NCI-H2081 (cell line): ENCODE measurements at regions not wholly inside any gene's neighbourhood (a gene's known extent, or its start where the extent isn't known, plus 50 kb on each side); places are given as distances from the start of the nearest gene placed in this dataset.

ENCODE experiments used
- DNase-seq, 2 experiments: peaks; one replicate each; lab custom pipeline; 2025; lab: John Stamatoyannopoulos, UW

DNA sequence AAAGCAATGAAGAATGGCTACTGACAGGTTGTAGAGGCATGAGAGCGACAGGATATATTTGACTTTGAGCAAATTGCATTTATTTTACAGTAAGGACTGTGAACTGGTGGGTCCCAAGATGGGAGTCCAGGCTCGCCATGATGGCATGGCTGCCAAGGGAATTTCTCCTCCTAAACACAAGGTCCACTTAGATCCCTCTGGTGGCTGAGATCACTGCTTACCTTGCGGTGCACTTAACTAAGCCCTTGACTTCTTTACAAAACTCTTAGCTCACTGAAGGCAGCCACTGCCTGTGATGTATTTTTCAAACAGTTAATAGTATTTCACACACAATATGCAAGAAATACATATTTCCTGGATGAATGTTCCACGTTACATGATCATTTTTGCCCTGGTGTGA is 50.3 kb upstream of the SORBS2 start:
- DNase-seq: no peak

GRCh38 chr4:185863946-185864345 is 52.0 kb upstream of the SORBS2 start:
- DNase-seq: no peak

DNA sequence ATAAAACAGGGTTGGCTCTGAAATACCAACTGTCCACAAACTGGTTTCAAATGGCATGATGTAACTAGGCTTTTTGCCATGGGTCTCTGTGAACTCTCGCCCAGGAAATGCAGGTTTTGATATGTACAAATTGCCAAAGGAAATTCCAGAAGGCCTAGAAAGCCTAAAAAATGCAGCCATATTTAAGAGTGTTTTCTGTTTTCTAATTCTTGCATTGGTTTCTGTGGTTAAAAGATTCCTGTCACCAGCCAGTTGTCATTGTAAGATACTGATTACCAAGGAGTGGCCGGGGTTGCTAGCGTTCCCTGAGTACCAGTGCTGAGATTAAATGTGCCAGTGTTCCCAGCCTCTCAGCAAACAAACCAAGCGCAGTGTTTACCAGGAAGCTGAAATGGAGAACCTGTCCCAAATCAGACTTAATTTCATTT is 53.9 kb upstream of the SORBS2 start:
- DNase-seq: no peak

DNA sequence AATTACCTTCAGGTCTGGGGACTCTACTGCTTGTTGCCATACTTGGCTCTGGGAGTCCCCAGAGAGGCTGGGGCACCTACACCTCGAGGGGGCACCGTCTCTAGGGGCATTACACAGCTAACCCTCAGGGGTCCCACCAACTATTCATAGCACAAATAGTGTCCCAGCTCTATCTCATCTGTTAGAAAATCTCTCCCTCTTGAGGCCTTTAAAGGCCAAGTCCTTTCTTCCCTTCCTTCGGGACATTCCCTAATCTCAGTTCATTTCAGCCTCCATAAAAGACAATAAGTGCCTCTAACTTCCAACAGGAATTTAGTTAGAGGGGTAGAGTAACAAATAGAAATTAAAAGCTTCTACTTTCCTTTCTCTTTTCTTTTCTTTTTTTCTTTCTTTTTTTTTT is 55.8 kb upstream of the SORBS2 start:
- DNase-seq: no peak

GRCh38 chr4:185868983-185869382 is 57.0 kb upstream of the SORBS2 start:
- DNase-seq: no peak

DNA sequence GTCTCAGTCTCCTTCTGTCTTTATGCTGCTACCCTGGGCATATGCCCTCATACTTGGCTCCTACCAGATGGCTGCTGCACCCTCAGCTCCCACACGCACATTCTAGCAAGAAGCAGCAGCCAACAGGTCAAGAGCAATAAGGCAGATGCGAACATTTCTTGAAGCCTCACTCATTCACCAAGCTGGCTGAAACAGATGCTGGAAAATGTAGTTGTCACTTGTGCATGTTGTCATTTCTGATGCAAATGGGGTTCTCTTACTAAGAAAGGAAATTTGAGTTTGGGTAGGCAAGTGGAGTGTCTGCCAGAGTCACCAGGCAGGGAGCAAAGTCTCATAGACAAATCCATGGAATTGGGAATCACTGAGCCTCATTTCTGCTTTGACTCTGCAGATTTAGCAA is 57.4 kb upstream of the SORBS2 start:
- no peak for DNase-seq

DNA sequence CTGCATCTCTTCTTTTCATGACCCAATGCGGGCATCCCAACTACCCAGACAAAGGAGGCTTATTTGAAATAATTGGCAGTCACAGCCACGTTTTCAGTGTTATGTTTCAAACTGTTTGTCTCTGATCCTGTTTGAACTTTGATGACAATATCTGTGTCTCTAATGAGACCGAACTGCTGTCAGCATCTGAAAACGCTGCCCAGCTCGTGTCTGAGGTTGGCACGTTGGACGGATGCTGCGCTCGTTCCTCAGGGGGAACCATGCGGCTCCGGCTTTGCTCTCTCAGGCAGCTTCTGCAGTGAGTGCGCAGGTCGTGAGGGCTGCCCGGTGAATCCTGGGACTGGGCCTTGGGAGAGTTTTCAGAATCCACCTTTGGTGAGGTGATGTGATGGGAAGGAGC is 58.4 kb upstream of the SORBS2 start:
- DNase-seq: no peak

GRCh38 chr4:185872747-185873380 is 60.9 kb upstream of the SORBS2 start:
- DNase-seq: no peak

GRCh38 chr4:185874516-185875230 is 62.7 kb upstream of the SORBS2 start:
- DNase-seq: no peak

DNA sequence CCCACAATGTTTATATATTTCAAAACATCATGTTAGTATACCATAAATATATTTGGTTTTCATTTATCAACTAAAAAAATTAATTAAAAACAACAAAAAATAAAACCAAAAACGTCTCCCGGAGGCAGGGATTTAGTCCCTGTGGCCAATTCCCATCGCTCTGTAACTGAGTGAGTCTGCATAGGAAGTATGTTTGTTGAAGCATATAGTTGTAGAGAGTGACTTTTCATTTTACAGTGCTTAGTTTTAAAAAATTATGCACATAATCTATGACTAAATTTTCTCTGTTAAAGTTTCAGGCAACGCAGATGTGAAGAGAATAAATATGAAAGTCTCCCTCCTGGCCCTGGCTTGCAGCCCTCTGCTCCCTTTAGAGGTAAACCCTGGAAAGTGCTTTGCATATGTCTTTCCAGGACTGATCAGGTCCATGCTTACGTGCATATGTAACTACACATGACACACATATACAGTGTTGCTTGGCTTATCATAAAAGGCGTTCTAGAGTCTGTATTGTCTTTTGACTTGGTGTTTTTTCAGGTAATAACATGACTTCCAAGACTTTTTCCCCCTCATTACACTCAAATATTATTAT is 63.4 kb upstream of the SORBS2 start:
- no peak for DNase-seq

DNA sequence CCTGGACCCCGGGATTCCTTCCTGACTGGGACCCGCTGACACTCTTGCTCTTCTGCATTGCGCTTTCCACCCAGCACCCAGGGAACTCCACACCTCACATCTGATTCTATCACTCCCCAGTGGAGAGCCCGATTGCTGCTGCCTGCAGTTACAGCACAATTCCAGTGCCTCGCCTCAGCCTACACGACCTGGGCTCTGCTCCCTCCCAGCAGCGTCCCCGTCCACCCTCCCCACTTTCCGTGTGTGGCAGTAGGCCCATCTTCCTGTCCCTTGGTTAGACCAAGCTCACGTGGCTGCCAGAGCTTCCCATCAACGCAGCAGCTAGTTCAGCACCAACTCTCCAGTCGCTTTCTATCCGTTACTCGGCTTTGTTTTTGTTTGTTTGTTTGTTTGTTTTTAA is 66.6 kb upstream of the SORBS2 start:
- no peak for DNase-seq

DNA sequence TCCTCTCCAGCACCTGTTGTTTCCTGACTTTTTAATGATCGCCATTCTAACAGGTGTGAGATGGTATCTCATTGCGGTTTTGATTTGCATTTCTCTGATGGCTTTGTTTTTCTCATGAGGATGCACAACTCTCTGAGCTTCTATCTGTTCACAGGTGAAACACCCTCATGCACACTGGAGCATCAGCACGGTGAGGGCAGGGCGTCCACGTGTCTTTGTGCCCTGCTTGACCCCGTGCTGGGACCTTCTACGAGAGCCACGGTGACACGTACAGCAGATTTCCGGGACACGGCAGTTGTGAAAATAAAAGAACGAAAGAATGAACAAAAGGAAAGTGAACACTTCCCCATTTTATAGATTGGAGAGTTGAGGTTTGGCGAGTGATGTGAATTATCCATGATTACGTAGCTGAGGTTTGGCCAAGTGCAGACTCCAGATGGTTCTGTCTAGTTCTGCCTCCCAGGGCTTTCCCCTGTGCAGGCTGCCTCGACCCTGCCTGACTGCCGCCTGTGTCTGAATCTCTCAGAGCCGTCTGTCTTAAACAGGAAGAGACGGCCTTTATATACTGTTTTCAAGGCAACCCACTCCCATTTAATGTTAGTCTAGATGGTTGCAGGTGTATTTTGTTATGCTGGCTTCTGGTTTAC is 67.8 kb upstream of the SORBS2 start:
- no peak for DNase-seq

GRCh38 chr4:185880571-185880970 is 68.6 kb upstream of the SORBS2 start:
- DNase-seq: no peak

GRCh38 chr4:185881430-185881829 is 69.4 kb upstream of the SORBS2 start:
- DNase-seq: no peak

GRCh38 chr4:185883591-185883990 is 71.6 kb upstream of the SORBS2 start:
- DNase-seq: no peak

GRCh38 chr4:185885075-185885474 is 73.1 kb upstream of the SORBS2 start:
- no peak for DNase-seq

GRCh38 chr4:185885604-185886003 is 73.6 kb upstream of the SORBS2 start:
- no peak for DNase-seq

GRCh38 chr4:185886832-185887524 is 75.0 kb upstream of the SORBS2 start:
- no peak for DNase-seq

DNA sequence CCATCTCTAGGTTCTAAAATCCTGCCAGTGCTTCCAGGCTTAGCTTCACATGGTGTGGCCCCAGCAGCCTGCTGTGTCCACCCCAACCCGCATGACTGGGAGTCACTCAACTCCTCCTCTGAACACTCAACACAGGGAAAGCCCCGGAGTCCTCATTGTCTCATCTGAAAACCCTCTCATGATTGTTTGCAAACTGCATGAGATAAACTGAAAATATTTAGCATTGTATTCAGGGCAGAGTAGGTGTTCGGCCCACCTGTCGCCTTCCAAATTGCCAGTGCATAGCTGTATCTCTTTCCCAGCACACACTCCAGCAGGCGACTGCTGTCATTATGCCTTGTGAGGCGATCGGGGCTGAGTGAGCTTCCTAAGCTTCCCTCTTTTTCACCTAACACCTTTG is 76.7 kb upstream of the SORBS2 start:
- DNase-seq: no peak

- DNase-seq: no peak
Observed at GRCh38 chr4:185889585-185889984, 77.6 kb upstream of the SORBS2 start.

GRCh38 chr4:185890196-185890595 is 78.2 kb upstream of the SORBS2 start:
- DNase-seq: no peak

- DNase-seq: no peak
Observed at GRCh38 chr4:185892165-185892564, 80.2 kb upstream of the SORBS2 start.
